Gastrocnemius medialis (tissue), 4 donors: ENCODE measurements at regions not wholly inside any gene's neighbourhood (a gene's known extent, or its start where the extent isn't known, plus 50 kb on each side); places are given as distances from the start of the nearest gene placed in this dataset.

Source experiments
- POLR2A ChIP-seq, 2 donors: fragments of 450-650 bp; IDR thresholded peaks; one replicate each; pipeline ENCODE4 v1.6.1; 2017; ENCODE audit warnings: antibody characterized with exemption in 2 of 2, mild to moderate bottlenecking in 2 of 2, moderate library complexity in 2 of 2
- TF ChIP-seq, protein P1 (sequence below), 5 experiments: fragments of 450-650 bp in 3 of 5; fragments of 200-600 bp in 2 of 5; sonication (generic) in 2 of 5; IDR thresholded peaks in 4 of 5; conservative IDR thresholded peaks in 1 of 5; 1 replicate in 4 of 5; 2 replicates in 1 of 5; pipeline ENCODE4 v1.5.1; 2016 to 2019; ENCODE audit warnings: antibody characterized with exemption in 5 of 5, mild to moderate bottlenecking in 3 of 5, moderate library complexity in 3 of 5

DNA sequence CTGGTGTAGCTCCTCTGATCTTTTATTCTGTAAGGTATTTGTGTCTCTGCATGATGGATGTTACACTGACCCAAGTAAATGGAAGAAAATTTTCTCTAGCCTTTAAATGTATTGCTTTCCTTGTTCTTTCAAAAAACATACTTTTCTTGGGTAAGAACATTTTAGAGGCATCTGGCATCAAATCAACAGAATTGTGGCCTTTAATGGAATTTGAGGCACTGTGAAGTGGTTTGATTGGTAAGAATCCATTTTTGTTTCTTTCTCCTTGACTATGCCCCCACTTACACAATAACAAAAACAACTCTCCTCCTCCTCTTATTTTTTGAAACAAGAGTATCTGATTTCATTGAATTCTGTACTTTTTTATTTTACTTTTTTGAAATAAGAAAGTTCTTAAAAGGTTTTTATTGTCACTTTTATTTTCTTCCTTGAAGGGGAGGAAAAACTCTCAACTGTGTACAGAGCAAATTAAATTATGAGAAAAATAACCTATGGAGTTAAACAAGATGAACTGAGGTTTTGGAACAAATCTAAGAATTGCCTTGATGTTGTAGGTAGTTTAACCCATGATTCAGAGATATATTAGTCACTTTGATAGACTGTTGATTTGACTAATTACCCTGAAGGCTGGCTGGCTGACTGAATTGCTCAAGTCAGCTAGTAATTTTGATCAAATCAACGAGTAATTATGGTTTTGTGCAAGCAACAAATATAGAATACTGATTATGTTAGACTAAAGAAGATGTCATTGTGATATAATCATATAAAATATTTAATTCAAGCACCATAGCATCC, 146.4 kb downstream of the FHIP1A start:
- TF ChIP-seq, protein P1, sequence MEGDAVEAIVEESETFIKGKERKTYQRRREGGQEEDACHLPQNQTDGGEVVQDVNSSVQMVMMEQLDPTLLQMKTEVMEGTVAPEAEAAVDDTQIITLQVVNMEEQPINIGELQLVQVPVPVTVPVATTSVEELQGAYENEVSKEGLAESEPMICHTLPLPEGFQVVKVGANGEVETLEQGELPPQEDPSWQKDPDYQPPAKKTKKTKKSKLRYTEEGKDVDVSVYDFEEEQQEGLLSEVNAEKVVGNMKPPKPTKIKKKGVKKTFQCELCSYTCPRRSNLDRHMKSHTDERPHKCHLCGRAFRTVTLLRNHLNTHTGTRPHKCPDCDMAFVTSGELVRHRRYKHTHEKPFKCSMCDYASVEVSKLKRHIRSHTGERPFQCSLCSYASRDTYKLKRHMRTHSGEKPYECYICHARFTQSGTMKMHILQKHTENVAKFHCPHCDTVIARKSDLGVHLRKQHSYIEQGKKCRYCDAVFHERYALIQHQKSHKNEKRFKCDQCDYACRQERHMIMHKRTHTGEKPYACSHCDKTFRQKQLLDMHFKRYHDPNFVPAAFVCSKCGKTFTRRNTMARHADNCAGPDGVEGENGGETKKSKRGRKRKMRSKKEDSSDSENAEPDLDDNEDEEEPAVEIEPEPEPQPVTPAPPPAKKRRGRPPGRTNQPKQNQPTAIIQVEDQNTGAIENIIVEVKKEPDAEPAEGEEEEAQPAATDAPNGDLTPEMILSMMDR (IDR thresholded peaks at IDR 0.05 in 4 of 5, conservative IDR thresholded peaks at IDR 0.05 in 1 of 5), result no peak
- no peak for TF ChIP-seq POLR2A (IDR thresholded peaks at IDR 0.05)
